Kidney (tissue), 13 donors: ENCODE measurements at regions not wholly inside any gene's neighbourhood (a gene's known extent, or its start where the extent isn't known, plus 50 kb on each side); places are given as distances from the start of the nearest gene placed in this dataset.

ENCODE experiments used
- DNase-seq, 5 donors: peaks; one replicate each; pipeline ENCODE4 v3.0.0-alpha.2; 2013 to 2020
- FAIRE-seq: peaks from 2 replicates; lab custom pipeline; 2012; peaks lifted over from hg19 to GRCh38; lab: Jason Lieb, UNC
- H3K27ac ChIP-seq, 2 donors: one replicate each; pipeline ENCODE4 v1.7.0; 2013; ENCODE audit warnings: low read depth in 2 of 2, low read length in 2 of 2, inconsistent platforms in 1 of 2
- H3K27me3 ChIP-seq: one replicate; pipeline ENCODE4 v1.7.1; 2013; ENCODE audit warnings: low read length, inconsistent platforms; ENCODE audit not compliant: control insufficient read depth, insufficient read depth
- H3K36me3 ChIP-seq, 3 donors: one replicate each; pipeline versions ENCODE4 v1.7.0 to v1.7.1; 2013; ENCODE audit warnings: low read length in 3 of 3, control low read depth in 1 of 3, inconsistent platforms in 1 of 3; ENCODE audit not compliant: insufficient read depth in 3 of 3, control insufficient read depth in 2 of 3
- H3K4me1 ChIP-seq, 3 donors: one replicate each; pipeline versions ENCODE4 v1.7.0 to v1.7.1; 2013; ENCODE audit warnings: low read length in 3 of 3, inconsistent platforms in 1 of 3, low read depth in 1 of 3; ENCODE audit not compliant: control insufficient read depth in 2 of 3, insufficient read depth in 2 of 3
- H3K4me3 ChIP-seq, 3 donors: one replicate each; pipeline versions ENCODE4 v1.7.0 to v1.8.1; 2013; ENCODE audit warnings: low read length in 3 of 3, control low read depth in 1 of 3, inconsistent platforms in 1 of 3
- H3K9ac ChIP-seq, 3 donors: one replicate each; pipeline versions ENCODE4 v1.7.0 to v1.7.1; 2013; ENCODE audit warnings: low read length in 3 of 3, control low read depth in 1 of 3, inconsistent platforms in 1 of 3
- H3K9me3 ChIP-seq, 3 donors: one replicate each; pipeline versions ENCODE4 v1.7.0 to v1.7.1; 2013; ENCODE audit warnings: low read length in 3 of 3, control low read depth in 1 of 3, inconsistent platforms in 1 of 3; ENCODE audit not compliant: control insufficient read depth in 2 of 3, insufficient read depth in 1 of 3
- CTCF ChIP-seq: IDR thresholded peaks from 3 replicates; pipeline ENCODE4 v1.5.1; 2012; ENCODE audit warnings: mild to moderate bottlenecking, moderate library complexity, borderline replicate concordance; ENCODE audit not compliant: insufficient read depth; ENCODE audit errors: extremely low read depth
- intact Hi-C: fragments of 100-400 bp; cut with DNase I; formaldehyde crosslinking; loops from one replicate; pipeline ENCODE4 v1.11.1; 2022
- donor health status: control.
- donor health status: control.
- donor health status: control.
- donor health status: control.
- donor health status: control.
- donor health status: DM: yes; HTN: yes; CAD: no.
- donor health status: Normal renal cell carcinoma (clear cell type).

GRCh38 chr15:98592136-98592535, 56.2 kb upstream of the IGF1R start:
- no peak for TF ChIP-seq CTCF
- Histone ChIP-seq H3K9ac (no peak overlapping the region), H3K9me3 (no peaks in the 10 kb centered on the region), H3K4me3 (no peak overlapping the region), H3K4me1 (no peaks in the 10 kb centered on the region), H3K36me3 (no peaks in the 10 kb centered on the region), H3K27me3 (no peaks in the 10 kb centered on the region), H3K27ac (no peak overlapping the region)
- intact Hi-C loops, result no loop called here
- no peak for DNase-seq
- FAIRE-seq, result no peak

- peaks cover 0 to 2% (median 0%) of the 10 kb centered on the region in 3 donors for H3K4me1 ChIP-seq
- intact Hi-C loops, result no loop called here
- no peaks in the 10 kb centered on the region for H3K9me3 ChIP-seq
- no peak for TF ChIP-seq CTCF
- no peaks in the 10 kb centered on the region for H3K36me3 ChIP-seq
- H3K27ac ChIP-seq, result no peak overlapping the region
- H3K9ac ChIP-seq, result no peak overlapping the region
- no peaks in the 10 kb centered on the region for H3K27me3 ChIP-seq
- H3K4me3 ChIP-seq, result no peak overlapping the region
- DNase-seq (no peak), FAIRE-seq (no peak)
Measured at GRCh38 chr15:98596131-98596530, 52.2 kb upstream of the IGF1R start.

GRCh38 chr15:98596885-98597392, 51.4 kb upstream of the IGF1R start:
- DNase-seq (no peak), FAIRE-seq (no peak)
- no peak overlapping the region for H3K4me3 ChIP-seq
- H3K36me3 ChIP-seq, result no peaks in the 10 kb centered on the region
- intact Hi-C loops, result no loop called here
- no peak for TF ChIP-seq CTCF
- peaks cover 0 to 2% (median 0%) of the 10 kb centered on the region in 3 donors for H3K4me1 ChIP-seq
- no peaks in the 10 kb centered on the region for H3K9me3 ChIP-seq
- H3K27me3 ChIP-seq, result no peaks in the 10 kb centered on the region
- no peak overlapping the region for H3K9ac ChIP-seq
- H3K27ac ChIP-seq, result no peak overlapping the region

- FAIRE-seq (no peak), DNase-seq (no peak)
- no peak for TF ChIP-seq CTCF
- intact Hi-C loops, result no loop called here
- Histone ChIP-seq H3K36me3 (no peaks in the 10 kb centered on the region), H3K4me1 (peaks cover 0 to 2% (median 0%) of the 10 kb centered on the region in 3 donors), H3K9ac (no peak overlapping the region), H3K9me3 (no peaks in the 10 kb centered on the region), H3K4me3 (no peak overlapping the region), H3K27me3 (no peaks in the 10 kb centered on the region), H3K27ac (no peak overlapping the region)
Measured at GRCh38 chr15:98597666-98598065, 50.7 kb upstream of the IGF1R start.
